Activated T-cell treated with anti-CD3 and anti-CD28 coated beads, Interleukin-2, amount 50 U/mL, for 48 hours (primary cell): ENCODE measurements at regions not wholly inside any gene's neighbourhood (a gene's known extent, or its start where the extent isn't known, plus 50 kb on each side); places are given as distances from the start of the nearest gene placed in this dataset.
"Not testable (repeated sequence)": the region's sequence is repeated elsewhere in the genome, so short reads cannot be mapped to it uniquely, and the experiment has no call there.

Experiments used
- DNase-seq, 2 experiments: peaks; one replicate each; pipeline ENCODE4 v3.0.0-alpha.2; 2020

DNA sequence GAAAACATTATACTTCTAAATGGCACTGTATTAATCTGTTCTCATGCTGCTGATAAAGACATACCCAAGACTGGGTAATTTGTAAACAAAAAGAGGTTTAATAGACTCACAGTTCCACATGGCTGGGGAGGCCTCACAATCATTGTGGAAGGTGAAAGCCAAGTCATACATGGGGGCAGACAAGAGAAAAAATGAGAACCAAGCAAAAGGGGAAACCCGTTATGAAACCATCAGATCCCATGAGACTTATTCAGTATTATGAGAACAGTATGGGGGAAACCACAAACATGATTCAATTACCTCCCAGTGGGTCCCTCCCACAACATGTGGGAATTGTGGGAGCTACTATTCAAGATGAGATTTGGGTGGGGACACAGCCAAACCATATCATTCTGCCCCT, 408.3 kb downstream of the BMP2 start:
- not testable (repeated sequence) for DNase-seq

- no peak for DNase-seq
These were observed 410.5 kb downstream of the BMP2 start for GRCh38 chr20:7178004-7178403.

- no peak for DNase-seq
These were observed 413.0 kb downstream of the BMP2 start for GRCh38 chr20:7180256-7181045.

DNA sequence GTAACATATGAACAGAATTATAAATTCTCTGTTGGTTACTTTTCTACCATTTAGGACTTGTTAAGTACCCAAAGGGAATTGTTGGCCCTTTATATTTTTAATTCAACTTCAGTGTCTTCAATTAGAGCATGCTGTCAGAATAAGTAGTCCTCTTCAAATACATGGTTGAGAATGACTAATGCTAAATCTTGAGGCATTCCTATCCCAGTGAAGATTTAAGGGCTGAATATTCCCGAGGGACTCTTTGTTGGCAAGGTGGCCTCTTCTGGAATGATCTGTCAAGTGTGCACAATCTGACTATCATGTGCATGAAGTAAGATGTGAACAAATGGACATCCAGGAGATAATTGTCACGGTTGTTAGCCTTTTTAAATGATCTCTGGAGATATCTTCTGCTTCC, 421.7 kb downstream of the BMP2 start:
- DNase-seq = no peak

- no peak for DNase-seq
These were observed 426.2 kb downstream of the BMP2 start for GRCh38 chr20:7193681-7194080.

- no peak for DNase-seq
These were observed 428.2 kb downstream of the BMP2 start for GRCh38 chr20:7195704-7196103.

DNA sequence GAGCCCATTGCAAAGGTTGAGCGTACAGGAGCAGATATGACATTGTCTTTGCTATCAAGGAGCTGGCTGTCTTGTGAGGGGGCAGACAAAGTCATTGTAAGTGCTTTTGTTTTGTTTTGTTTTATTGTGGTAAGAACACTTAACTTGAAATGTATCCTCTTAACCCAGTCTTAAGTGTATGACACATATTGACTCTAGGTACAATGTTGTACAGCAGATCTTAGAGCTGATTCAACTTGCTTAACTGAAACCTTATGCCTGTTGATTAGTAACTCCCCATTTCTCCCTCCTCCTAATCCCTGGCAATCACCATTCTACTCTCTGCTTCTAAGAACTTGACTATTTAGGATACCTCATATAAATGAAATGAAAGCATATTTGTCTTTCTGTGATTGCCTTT, 429.0 kb downstream of the BMP2 start:
- no peak for DNase-seq

GRCh38 chr20:7199861-7200260, 432.4 kb downstream of the BMP2 start:
- no peak for DNase-seq

DNA sequence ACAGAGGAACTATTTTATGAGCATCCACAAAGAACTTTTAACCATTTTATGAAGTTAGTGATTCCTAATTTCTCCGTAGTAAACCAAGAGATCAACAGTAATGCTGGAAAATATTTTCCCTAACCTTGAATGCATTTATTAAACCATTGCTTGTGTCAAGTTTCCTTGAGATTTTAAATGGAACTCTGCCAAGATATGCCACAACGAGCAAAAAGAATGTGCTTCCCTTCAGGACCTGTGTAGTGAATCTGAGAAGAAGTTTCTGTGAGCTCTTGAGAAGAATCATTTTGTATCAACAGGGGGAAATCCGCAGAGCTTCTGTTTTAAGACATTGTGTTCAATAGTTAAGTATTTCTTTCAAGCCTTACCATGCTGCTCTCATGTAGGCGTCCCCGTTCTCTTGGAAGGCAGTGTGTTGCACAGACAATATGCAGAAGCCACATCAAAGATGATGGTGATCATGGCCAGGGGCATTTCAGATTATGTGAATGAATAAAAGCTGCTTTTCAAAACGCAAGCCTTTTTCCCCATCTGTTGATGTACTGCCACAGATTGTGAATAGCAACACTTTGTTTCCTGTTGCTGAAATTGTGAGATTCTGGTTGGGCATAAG, 439.8 kb downstream of the BMP2 start:
- DNase-seq = no peak

- DNase-seq = no peak
These were observed 443.4 kb downstream of the BMP2 start for GRCh38 chr20:7210910-7211309.

GRCh38 chr20:7214081-7214740, 446.7 kb downstream of the BMP2 start:
- DNase-seq = no peak

GRCh38 chr20:7217606-7218005, 450.1 kb downstream of the BMP2 start:
- DNase-seq = no peak

GRCh38 chr20:7220755-7221154, 453.3 kb downstream of the BMP2 start:
- DNase-seq = no peak

DNA sequence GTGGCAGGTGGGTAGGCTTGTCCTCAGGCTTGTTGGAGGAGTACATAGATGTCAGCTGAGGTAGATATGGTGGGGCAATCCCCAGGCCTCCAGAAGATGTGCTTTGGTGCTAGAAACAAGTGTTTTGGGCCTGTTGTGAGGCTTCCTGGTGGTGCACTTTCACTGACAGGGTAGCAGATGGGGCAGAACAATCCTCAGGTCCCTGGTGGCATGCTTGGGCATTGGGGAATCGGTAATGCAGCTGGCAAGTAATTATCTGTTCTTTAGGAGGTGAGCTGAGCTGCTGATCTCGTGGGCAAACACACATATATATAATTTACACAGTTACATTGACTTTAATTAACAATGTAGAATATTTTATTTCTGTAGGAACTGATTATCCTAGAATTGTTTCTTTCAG, 458.7 kb downstream of the BMP2 start:
- DNase-seq = no peak

- DNase-seq = no peak
These were observed 463.8 kb downstream of the BMP2 start for GRCh38 chr20:7231303-7231702.

DNA sequence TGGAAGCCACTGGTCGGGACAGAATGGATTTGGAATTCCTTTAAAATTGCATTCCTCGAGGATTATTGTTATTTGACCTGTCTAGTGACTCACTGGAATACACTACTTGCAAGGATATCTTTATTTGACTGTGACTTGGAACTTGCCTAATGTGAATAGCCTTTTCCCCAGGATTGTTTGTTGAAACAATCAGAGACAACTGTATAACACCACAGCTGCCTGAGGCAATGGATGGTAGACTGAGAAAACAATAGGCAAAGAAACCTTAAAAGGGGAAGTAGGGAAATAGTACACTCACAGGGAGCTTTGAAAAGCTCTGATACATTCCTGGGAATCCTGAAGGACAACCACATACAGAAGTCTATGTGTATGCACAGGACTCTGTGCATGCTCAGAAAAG, 465.3 kb downstream of the BMP2 start:
- no peak for DNase-seq

GRCh38 chr20:7237251-7237650, 469.8 kb downstream of the BMP2 start:
- DNase-seq = no peak

DNA sequence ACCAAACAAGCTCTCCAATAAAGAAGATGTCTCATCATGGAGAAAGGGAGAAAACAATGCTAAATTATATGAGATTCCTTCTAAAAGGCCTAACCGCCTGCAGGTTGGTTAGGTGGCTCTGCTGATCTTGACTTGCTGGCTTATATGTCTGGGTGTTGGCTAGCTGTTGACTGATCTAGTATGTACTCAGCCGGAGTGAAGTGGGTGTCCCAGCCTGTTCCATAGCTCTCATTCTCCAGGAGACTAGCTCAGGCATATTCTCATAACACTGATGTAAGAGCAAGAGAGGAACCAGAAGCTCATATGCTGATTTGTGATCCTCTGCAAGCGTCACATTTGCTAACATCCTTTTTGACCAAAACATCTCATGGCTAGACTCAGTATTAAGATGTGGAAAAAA, 473.0 kb downstream of the BMP2 start:
- DNase-seq = no peak

GRCh38 chr20:7248281-7249201, 481.1 kb downstream of the BMP2 start:
- DNase-seq = no peak

- DNase-seq = no peak
These were observed 482.9 kb downstream of the BMP2 start for GRCh38 chr20:7250337-7250736.

- no peak for DNase-seq
These were observed 489.6 kb downstream of the BMP2 start for GRCh38 chr20:7257099-7257498.

GRCh38 chr20:7257692-7258466, 490.4 kb downstream of the BMP2 start:
- no peak for DNase-seq
